ENCODE measurements at regions not wholly inside any gene's neighbourhood (a gene's known extent, or its start where the extent isn't known, plus 50 kb on each side); places are given as distances from the start of the nearest gene placed in this dataset.

DNA sequence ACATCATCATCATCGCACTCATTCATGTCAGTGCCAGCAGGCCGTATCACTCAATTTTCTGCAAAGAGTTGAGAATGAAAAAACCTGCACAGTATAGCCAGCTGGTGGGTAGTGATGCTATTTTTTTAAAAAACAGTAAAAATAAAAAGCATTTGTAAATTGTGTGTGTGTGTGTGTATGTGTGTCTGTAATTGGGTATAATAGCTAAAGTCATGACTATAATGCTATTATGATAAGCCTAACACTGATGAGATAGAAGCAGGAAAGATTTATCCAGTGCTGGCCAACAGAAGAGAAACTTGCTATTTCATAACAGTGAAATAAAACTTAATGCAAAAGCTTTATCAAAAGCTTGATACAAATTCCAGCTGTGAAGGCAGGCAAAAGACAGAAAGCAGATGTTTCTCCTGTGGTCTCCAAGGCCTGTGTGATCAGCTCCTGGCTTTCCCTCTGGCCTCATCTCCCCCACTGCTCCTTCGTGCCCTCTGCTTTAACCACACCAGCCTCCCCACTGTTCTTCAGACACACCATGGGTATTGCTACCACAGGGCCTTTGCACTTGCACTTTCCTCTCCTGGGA is 206.2 kb upstream of the IRX5 start:
- 57 to 75% methylated on average over 3 of the region's 3 CpGs for WGBS, 2 donors

DNA sequence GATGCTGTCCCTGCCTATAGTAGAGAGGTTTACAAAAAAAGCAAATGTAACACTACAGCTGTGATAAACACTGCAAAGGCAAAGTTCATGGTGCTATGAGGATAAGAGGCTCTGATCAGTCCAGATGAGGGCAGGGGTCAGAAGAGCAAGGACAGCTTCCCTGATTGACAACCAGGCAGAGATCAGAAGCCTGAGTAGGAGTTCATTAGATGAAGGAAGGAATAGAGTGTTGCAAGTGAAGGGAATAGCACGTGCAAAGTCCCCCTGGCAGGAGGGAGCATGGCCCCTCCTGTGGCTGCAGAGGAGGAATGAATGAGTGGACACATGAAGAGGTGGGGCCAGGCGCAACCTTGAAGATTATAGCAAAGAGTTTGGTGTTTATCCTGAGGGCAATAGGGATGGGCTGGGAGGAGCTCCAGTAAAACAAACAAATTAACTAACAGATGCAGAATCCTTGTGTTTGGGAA is 208.4 kb upstream of the IRX5 start:
- Histone ChIP-seq H3K36me3 (no peaks in the 10 kb centered on the region), H3K4me3 (no peak overlapping the region), H3K9me3 (peaks cover 0 to 2% (median 0%) of the 10 kb centered on the region in 4 donors), H3K27me3 (no peaks in the 10 kb centered on the region), H3K27ac (no peak overlapping the region), H3K4me1 (no peaks in the 10 kb centered on the region)
- TF ChIP-seq EP300 (IDR thresholded peaks at IDR 0.05) (no peak), POLR2A (IDR thresholded peaks at IDR 0.05) (no peak)
- TF ChIP-seq, protein P1, sequence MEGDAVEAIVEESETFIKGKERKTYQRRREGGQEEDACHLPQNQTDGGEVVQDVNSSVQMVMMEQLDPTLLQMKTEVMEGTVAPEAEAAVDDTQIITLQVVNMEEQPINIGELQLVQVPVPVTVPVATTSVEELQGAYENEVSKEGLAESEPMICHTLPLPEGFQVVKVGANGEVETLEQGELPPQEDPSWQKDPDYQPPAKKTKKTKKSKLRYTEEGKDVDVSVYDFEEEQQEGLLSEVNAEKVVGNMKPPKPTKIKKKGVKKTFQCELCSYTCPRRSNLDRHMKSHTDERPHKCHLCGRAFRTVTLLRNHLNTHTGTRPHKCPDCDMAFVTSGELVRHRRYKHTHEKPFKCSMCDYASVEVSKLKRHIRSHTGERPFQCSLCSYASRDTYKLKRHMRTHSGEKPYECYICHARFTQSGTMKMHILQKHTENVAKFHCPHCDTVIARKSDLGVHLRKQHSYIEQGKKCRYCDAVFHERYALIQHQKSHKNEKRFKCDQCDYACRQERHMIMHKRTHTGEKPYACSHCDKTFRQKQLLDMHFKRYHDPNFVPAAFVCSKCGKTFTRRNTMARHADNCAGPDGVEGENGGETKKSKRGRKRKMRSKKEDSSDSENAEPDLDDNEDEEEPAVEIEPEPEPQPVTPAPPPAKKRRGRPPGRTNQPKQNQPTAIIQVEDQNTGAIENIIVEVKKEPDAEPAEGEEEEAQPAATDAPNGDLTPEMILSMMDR (IDR thresholded peaks at IDR 0.05): no peak
- DNase-seq (ENCODE audit: low spot score in 2 of 2): no peak
- WGBS, 2 donors: 66 to 75% methylated on average over 2 of the region's 2 CpGs

More for the DNA sequence above, 206.2 kb upstream of the IRX5 start:
- DNase-seq (ENCODE audit: low spot score in 2 of 2): no peak
- Histone ChIP-seq H3K27me3 (no peaks in the 10 kb centered on the region), H3K4me3 (no peak overlapping the region), H3K4me1 (no peaks in the 10 kb centered on the region), H3K9me3 (peaks cover 0 to 2% (median 0%) of the 10 kb centered on the region in 4 donors), H3K27ac (no peak overlapping the region), H3K36me3 (no peaks in the 10 kb centered on the region)
- no peak for TF ChIP-seq POLR2A (IDR thresholded peaks at IDR 0.05)
- TF ChIP-seq EP300 (IDR thresholded peaks at IDR 0.05): no peak
- TF ChIP-seq, protein P1 (IDR thresholded peaks at IDR 0.05): no peak

DNA sequence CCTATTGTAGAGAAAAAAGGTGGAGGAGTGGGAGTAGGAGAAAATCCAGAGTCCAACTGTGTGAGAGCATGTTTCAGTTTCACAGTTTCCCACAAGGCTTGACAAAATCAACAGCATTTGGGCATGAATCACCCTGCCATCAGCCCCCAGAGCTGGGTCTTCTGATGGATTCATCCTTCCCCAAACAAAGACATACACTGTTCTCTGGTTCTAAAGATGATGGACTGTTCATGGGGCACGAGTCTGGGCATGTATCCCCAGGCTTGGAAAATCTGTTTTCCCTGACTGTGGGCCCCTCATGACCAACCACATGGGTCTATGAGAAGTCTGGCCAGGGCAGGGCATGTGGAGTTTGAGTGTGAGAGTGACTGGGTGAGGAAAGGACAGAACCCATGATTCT is 210.4 kb upstream of the IRX5 start:
- no peaks in the 10 kb centered on the region for H3K36me3 ChIP-seq
- no peaks in the 10 kb centered on the region for H3K4me1 ChIP-seq
- TF ChIP-seq, protein P1 (IDR thresholded peaks at IDR 0.05): no peak
- no peak for TF ChIP-seq POLR2A (IDR thresholded peaks at IDR 0.05)
- no peak for TF ChIP-seq EP300 (IDR thresholded peaks at IDR 0.05)
- H3K27me3 ChIP-seq: no peaks in the 10 kb centered on the region
- no peak overlapping the region for H3K4me3 ChIP-seq
- WGBS, 2 donors: 45 to 50% methylated on average over 1 of the region's 1 CpG
- no peaks in the 10 kb centered on the region for H3K9me3 ChIP-seq
- no peak overlapping the region for H3K27ac ChIP-seq
- no peak for DNase-seq (ENCODE audit: low spot score in 2 of 2)

DNA sequence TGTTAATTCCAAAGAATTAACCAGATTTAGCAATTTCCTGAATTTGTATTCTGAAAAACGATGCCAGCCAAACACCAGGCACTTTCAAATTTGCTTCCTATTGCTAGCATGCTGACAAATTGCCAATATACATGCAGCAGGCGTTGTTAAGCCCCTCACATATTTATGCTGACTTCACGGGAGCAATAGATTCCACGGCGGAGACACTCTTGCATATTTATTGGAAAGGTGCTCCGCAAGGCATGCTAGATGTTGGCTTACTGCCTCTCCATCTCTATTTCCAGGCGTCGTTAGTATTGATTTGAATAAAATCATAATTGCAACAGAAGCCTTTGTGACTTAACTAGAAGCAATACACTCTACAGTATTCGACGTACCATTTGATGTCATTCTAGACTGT is 211.0 kb upstream of the IRX5 start:
- Histone ChIP-seq H3K4me1 (no peaks in the 10 kb centered on the region), H3K27ac (no peak overlapping the region), H3K4me3 (no peak overlapping the region), H3K27me3 (no peaks in the 10 kb centered on the region), H3K9me3 (no peaks in the 10 kb centered on the region), H3K36me3 (no peaks in the 10 kb centered on the region)
- TF ChIP-seq EP300 (IDR thresholded peaks at IDR 0.05): no peak
- TF ChIP-seq, protein P1 (IDR thresholded peaks at IDR 0.05): no peak
- TF ChIP-seq POLR2A (IDR thresholded peaks at IDR 0.05): no peak
- WGBS, 2 donors: 88 to 91% methylated on average over 10 of the region's 10 CpGs
- DNase-seq (ENCODE audit: low spot score in 2 of 2): no peak

DNA sequence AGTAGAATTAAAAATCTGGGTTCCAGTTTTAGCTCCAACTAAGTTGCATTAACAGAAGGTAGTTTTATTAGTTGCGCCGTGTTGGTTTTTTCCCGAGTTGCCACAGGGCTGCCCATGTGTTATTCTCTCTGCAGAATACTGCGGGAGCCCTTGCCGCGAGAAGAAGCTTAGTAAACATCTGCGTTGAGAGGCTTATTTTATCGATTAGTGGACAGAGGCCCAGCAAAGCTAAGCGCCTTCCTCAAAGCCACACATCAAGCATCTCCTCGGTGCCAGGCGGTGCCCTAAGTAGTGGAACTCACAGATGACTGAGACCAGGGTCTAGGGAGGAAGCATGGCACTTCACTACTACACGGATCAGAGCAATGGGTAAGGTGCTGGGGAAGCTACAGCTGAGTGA is 212.3 kb upstream of the IRX5 start:
- H3K9me3 ChIP-seq: no peaks in the 10 kb centered on the region
- WGBS, 2 donors: 91 to 93% methylated on average over 12 of the region's 12 CpGs
- H3K27ac ChIP-seq: no peak overlapping the region
- TF ChIP-seq EP300 (IDR thresholded peaks at IDR 0.05) (no peak), POLR2A (IDR thresholded peaks at IDR 0.05) (no peak)
- TF ChIP-seq, protein P1 (IDR thresholded peaks at IDR 0.05): no peak
- H3K4me1 ChIP-seq: no peaks in the 10 kb centered on the region
- no peaks in the 10 kb centered on the region for H3K36me3 ChIP-seq
- DNase-seq (ENCODE audit: low spot score in 2 of 2): no peak
- no peaks in the 10 kb centered on the region for H3K27me3 ChIP-seq
- no peak overlapping the region for H3K4me3 ChIP-seq
